ENCODE measurements at regions not wholly inside any gene's neighbourhood (a gene's known extent, or its start where the extent isn't known, plus 50 kb on each side); places are given as distances from the start of the nearest gene placed in this dataset.

DNA sequence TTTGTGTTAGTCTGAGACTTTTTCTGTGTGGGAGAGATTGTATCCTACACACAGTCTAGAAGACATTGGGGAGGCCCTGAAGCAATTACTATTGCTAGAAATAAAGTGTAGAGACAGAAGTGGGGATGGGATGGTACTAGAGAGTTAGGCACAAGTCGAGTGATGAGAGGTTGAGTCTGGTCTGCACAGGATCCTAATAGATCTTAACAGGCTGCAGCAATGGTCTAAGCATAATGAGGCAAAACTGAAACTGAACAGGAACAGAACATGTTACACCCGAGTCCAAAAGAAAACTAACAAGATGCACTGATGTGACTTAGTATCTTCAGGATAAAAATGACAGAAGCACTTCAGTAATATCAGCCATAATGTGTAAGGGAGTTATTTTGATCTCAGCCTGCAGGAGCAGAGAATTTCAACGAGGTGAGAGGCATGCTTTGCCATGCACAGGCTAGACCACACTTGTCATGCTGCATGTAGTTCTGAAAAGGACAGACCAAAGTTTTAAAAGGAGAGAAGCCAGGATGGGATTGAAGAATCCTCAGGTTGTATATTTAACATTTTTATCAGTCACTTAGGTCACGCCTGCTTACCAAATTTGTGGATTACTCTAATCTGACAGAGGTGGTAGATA, 205.8 kb upstream of the BOD1L1 start:
- DNase-seq = no peak
- intact Hi-C loops (cut with DNase I) = no loop called here

DNA sequence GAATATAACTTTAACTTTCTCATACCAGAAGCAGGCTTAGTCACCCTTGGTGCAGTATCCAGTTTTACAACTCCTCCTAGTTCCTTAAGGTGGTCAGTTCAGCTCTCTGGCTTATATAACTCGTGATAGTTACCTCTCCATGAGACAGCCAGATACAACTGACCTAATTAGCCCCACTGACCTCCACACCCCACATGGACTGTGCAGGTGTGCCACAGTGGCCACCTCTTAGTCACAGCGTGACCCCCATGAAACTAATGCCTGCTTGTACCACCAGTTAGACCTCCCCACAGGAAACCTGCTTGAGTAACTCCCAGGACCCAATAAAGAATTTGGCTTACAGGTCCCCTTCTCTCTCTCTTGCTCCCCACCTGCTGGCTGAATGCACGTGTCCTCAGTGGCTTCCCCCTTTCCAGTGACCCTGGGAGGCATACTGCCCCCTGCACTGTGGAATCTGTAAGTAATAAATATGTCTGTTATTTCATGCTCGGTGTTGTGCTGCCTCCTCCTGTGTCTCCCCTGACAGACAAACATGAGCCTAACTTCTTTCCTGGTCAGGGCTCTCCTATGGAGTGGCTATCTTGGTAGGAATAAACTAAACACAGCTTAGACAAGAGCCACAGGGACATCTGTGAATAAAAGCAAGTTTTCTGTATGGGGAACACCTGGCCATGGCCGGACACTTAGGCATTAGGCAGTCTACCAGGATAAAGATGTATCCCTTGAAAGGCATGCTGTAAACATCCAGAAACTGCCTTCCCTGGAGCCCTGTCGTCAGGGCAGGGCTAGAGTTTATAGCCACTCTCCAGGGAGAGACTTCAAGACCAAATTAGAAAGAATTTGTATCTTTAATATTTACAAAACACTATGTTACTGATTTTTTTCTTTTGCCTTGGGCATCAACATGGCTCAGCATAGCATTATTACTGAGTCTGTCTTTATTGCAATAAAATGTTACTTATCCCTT, 209.7 kb upstream of the BOD1L1 start:
- intact Hi-C loops (cut with DNase I) = no loop called here
- DNase-seq = no peak

DNA sequence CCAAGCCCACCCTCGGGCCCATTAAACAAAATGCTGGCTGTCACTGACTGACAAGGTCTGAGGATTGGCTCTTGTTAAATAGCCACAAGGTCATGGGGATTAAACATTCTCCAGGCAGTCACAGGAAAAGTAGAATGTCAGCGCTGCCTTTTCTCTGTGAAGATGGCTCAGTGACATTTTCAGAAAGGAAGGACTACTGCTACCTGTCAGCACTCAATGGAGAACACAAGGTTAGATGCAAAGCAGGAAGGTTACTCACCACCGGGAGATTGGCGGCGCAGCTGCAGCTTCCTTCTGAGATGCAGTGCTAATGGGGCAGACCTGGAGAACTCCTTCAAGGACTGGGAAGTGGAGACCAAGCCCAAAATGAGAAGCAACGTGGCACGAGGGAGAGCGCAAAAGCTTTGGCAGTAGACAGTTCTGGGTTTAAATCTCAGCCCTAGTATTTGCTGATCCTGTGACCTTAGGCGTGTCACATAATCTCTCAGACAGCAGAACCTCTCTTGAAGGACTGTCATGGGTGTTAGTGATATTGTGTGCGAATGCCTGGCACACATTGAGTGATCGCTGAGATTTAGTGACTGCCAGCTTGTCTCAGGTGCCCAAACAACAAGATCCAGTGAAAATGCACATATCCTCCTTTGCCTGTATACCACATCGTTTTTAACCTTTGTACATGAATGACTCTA, 213.1 kb upstream of the BOD1L1 start:
- intact Hi-C loops (cut with DNase I) = no loop called here
- no peak for DNase-seq

DNA sequence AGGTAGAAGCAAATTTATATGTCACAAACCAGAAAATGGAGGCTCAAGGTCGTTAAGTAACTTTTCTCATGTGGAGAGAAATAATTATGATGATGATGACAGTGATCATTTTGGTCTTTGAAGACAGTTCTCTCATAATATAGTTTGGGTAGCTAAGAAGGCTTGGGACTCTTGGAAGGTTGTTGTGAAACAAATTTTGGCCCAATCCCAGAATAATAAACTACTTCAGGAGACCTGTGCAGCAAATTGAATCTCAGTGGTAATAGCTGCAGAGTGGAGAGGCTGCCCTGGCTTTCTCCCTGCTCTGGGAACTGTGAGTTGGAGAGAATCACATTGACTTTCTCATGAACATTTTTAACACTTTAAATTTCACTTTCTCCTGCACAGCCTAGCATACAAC, 217.2 kb upstream of the BOD1L1 start:
- intact Hi-C loops (cut with DNase I) = no loop called here
- DNase-seq = no peak

DNA sequence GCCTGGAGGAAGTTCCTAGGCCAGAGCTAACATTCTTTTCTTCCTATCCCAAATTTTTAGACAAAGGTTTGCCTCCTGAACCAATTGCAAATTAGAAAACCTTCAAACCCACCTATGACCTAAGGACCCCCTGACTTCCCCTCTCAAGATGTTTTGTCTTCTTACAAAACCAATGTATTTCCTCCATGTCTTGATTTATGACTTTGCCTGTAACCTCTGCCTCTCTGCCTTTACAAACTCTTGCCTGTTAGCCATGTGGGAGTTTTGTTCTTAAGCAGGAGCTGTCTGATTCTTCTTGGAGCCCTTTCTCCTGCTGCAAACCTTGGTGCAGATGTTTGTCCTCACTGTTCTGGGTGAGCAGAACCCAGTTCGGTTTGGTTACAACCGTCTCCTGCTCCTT, 222.3 kb upstream of the BOD1L1 start:
- intact Hi-C loops (cut with DNase I) = no loop called here

DNA sequence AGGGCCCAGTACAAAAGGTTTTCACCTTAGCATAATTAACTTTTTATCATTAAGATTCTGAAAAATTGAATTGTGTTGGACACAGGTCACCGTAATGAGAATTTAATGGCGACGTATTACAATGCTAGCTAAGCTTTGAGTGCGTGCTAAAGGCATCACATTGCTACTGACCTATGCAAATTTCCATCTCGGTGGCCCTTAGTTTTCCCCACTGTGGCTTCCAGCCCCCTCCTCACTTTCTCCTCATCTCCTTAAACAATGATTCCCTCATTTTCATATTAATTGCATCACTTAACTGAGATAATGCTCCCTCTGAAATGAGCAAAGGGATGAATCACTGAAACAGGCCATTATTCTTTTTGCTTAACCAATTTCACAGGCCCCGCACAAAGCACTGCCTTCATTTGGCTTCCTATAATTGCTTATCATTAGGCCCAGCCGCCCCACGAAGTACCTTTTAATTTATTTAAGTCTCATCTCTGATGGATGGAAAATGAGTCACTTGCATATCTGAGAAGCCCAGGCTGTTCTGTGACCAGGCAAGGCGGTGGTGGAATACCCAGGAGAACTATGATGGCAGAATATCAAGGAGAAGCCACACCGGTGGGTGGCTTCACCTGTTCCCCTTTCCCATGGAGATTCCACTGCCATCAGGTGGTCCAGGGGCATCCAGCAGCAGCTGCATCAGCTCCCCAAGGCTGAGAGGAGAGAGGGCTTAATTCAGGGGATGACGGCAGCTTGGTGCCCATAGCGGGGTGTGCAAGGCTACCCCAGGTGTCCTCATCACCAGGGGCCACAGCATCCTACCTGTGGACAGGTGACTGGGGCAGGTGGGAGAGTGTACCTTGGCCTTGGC, 223.8 kb upstream of the BOD1L1 start:
- intact Hi-C loops (cut with DNase I) = no loop called here
- no peak for DNase-seq

More for the DNA sequence above, 222.3 kb upstream of the BOD1L1 start:
- no peak for DNase-seq

DNA sequence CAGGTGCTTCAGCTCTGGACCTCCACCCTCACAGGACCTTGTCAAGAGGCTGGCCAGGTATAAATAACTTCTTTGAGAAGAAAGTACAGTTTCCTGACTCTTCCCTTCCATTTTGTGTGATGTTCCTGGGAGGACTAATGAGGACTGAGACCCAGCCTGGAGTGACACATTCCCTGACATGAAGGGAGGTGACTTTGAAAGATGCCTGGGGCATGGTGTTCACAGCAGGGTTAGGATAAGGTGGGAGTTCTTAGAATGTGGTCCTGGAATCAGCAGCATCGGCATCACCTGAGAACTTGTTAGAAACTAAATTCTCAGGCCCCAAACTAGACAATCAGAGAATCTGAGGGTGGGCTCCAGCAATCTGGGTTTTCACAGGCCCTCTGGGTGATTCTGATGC, 224.9 kb upstream of the BOD1L1 start:
- DNase-seq = no peak
- intact Hi-C loops (cut with DNase I) = no loop called here

DNA sequence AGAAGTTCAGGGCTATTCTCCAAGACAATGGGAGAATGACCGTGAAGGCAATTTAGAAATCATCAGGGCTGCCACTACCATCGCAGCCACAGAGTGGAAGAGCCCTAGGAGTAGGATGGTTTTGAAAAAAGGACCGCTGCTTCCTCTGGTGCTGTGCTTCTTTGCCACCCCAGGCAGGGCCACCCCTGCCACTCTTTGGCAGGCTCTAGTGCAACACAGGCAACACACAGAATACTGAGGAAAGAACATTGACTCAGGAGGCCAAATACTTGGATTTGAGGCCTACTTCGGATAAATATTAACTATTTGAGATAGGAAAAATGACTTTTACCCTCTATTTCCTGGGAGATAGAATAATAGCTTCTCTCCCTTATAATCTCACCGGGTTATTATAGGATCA, 228.9 kb upstream of the BOD1L1 start:
- DNase-seq = no peak
- intact Hi-C loops (cut with DNase I) = no loop called here

DNA sequence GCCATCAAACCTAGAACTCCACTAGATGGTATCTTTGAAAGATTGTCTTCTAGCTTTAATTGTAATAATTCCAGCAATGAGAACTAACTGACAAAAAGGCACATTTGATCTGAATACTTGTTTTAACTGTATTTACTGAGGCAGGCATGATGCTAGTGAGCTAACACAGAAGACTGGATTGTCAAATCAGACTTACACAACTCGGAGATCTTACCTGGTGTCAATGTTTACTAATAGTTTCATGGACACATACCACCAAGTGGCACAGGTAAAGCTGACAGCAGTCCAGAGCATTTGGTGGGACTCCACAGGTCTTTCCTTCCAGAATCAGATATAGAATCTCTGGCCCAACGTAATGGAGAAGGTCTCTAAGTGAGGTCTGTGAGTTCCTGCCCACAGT, 229.9 kb upstream of the BOD1L1 start:
- intact Hi-C loops (cut with DNase I) = no loop called here
- no peak for DNase-seq

DNA sequence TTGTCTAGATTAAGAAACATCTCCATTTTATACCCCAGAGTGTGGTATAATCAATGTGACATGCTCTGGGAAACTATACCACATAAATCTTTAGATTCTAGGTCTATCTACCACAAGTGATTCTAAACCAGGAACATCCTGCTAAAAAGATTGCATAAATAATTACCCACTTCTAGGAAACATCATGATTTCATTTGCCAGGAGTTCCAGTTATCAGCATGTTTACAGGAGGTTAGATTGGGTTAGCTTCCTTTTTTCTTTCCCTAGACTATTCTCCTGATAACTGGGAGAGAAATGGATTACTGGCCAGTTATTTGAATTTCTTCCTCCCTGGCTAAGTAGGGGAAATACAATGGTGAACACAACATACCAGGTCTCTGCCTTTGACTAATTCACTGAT, 230.3 kb upstream of the BOD1L1 start:
- intact Hi-C loops (cut with DNase I) = no loop called here

DNA sequence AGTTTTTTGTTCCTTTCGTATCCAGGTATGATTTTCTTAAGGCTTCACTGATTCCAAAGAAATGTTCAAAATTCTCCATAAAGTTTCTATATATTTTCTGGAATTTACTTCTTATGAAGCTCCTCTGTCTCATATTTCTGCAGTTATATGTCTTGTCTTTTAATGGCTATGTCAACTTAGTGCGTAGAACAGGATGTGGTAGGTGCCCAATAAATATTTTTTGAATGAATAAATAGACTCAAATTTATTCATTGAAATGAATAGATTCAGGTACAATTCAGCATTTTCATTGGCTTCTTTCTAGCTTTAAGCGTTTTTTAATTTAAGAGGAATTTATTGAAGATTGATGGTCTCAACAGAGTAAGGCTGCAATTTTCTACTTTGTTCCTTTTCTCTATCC, 231.9 kb upstream of the BOD1L1 start:
- intact Hi-C loops (cut with DNase I) = no loop called here

More for the DNA sequence above, 230.3 kb upstream of the BOD1L1 start:
- no peak for DNase-seq

DNA sequence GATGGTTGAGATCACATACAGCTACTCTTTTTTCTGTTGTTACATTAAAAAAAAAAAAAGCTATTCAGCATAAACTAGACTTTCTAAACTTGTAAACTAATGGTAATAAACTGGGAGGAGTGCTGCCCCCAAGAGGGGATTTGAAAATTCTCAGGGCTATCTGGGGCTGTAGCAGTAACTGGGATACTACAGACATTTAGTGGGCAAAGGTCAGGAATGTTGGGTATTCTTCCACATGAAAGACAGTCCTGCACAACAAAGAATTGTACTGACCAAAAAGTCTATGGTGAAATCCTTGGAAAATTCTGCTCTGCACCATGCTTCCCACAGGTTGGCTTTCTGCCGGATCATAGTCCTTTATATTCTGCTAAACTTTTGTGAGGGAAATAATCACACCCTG, 232.6 kb upstream of the BOD1L1 start:
- intact Hi-C loops (cut with DNase I) = loop anchor here (10.0 kb wide), 1 partner anchor 205 kb away; no protein-coding TSS in a partner anchor
- DNase-seq = peak in 27 of 42 donors; percentile 4 to 75 (median 36)

More for the DNA sequence above, 231.9 kb upstream of the BOD1L1 start:
- DNase-seq = no peak

DNA sequence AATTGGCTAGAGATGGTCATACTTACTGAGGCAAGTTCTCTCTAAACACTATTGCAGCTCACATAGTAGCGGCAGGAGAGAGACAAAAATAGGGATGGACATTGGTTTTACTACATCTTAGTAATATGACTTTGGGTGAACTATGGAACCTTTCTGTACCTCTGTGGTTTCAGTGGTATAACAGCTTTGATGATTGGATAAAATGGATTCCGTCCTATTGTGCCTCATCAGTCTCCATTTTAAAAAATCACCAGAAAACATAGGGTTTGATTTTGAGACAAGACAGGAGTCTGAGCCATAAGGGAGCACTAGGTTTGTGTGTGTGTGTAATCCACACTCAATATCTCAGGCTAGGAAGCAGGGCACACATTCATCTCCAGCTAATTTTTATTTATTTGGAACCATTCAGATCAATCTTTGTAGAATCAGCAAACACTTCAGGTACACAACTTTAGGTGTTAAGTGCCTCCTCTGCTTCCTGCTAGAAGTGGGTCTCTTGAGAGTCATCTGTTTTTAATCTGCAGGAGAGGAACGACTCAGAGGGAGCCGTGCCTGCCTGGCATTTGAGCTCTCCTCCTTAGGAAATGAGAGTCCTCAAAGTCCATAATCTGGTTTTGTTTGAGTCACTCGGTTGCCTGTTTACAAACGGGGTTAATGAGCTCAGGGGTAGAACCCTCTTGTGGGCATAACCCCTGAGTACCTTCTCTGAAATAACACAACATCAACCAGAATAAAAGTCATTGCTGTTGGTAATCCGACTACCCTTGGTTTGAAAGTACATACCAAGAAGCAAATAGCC, 238.5 kb upstream of the BOD1L1 start:
- intact Hi-C loops (cut with DNase I) = loop anchor here (10.0 kb wide), 1 partner anchor 211 kb away; no protein-coding TSS in a partner anchor
- DNase-seq = no peak

DNA sequence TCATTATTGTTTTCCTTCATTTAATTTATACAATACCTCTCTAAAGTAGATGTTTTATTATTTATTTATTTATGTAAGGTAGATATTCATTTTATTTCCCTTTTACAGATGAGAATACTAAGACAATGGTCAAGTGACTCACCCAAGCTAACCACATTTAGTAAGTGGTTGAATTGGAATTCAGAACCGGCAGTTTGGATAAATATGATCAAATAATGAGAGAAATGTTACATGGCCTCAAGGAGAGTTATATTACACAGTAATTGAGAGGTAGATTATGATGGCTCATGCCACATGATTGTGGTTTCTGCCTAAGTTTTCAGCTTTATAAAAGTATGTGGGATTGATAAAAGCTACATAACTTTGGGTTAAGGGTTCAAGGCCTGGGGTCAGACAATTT, 239.4 kb upstream of the BOD1L1 start:
- intact Hi-C loops (cut with DNase I) = loop anchor here (10.0 kb wide), 1 partner anchor 212 kb away; no protein-coding TSS in a partner anchor

DNA sequence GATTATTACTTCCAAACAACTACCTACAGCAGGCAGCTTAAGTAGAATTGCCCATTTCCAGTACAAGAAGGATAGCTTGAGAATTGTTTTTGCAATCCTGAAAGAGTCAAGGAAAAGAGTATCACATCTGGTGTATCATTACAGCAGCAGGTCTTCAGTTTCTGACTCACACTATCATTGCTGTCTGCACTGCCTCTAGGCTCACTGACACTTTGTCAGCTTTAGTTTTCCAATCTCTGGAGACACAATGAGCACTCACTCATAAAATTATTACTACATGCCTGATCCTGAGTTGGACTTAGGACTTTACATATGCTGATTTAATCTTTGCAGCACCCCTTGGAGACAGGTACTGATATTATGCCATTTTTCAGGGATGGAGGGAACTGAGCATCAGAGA, 244.6 kb upstream of the BOD1L1 start:
- intact Hi-C loops (cut with DNase I) = no loop called here
- DNase-seq = no peak

More for the DNA sequence above, 239.4 kb upstream of the BOD1L1 start:
- no peak for DNase-seq

DNA sequence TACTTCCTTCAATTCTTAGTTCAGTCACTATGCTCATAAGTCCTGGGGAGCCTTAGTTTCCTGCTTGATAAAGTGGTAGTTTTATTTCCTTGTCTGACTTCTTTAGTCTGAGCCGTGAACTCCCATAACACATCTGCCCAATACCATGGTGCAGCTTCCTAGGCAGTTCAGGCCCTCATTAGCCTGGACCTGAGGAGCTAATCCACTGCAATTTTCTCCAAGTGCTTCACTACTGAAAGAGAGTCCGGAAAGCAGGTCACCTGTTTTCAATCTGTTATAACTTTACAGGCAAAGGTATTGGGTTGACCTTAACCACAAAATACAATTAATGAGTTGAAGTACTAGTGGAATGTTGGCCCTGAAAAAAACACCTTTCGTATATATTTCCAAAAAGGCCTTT, 245.4 kb upstream of the BOD1L1 start:
- DNase-seq = no peak
- intact Hi-C loops (cut with DNase I) = no loop called here

DNA sequence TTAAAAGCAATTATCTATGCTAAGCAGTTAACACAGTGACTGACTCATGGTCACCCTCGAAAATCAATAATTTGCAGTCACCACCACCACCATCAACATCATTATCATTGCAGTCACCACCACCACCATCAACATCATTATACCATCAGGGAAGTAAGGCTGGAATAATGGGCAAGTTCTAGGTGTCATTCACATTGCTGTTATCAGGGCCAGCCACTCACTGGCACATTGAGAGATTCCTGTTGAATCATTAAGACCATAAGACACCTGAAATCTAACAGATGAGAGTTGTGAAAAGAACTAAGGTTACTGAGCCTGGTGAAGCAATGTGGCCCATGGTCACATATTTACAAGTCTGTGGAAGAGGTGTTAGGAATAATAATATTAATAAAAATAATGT, 247.7 kb upstream of the BOD1L1 start:
- intact Hi-C loops (cut with DNase I) = no loop called here
- DNase-seq = no peak

DNA sequence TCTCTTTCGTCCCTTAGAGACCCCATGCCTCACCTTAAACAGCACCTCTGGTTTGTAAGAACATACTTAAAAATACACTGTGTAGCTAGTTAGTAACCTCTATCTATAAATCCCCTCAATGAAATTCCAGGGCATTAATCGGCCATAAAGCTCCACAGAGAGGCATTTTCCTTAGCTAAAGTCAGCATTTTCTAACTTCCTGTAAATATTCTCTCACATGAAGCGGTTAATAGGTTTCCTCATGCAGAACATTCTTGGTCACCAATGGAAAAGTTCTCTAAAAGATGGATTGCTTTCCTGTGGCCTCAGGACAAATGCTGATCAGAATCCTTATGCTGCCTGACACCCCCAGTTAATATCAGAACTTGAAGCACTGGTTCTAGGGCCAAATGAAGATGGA, 248.6 kb upstream of the BOD1L1 start:
- DNase-seq = no peak
- intact Hi-C loops (cut with DNase I) = no loop called here
